Smooth muscle cell (in vitro differentiated cells): ENCODE measurements at regions not wholly inside any gene's neighbourhood (a gene's known extent, or its start where the extent isn't known, plus 50 kb on each side); places are given as distances from the start of the nearest gene placed in this dataset.

Source experiments
- DNase-seq: peaks from one replicate; lab custom pipeline; 2025; ENCODE audit not compliant: unreplicated experiment; lab: John Stamatoyannopoulos, UW
- H2AFZ ChIP-seq: fragments of 200-600 bp; sonication (generic); 2 replicates; pipeline ENCODE4 v1.6.0; 2016; ENCODE audit warnings: antibody characterized with exemption, low read depth, mild to moderate bottlenecking
- H3F3A ChIP-seq: fragments of 200-600 bp; sonication (generic); 2 replicates; pipeline ENCODE4 v1.6.0; 2017; ENCODE audit warnings: antibody characterized with exemption, low read depth
- H3K27ac ChIP-seq: fragments of 200-600 bp; sonication (generic); 2 replicates; pipeline ENCODE4 v1.5.1; 2016; ENCODE audit warnings: low read depth, mild to moderate bottlenecking
- H3K27me3 ChIP-seq: fragments of 200-600 bp; sonication (generic); 2 replicates; pipeline ENCODE4 v1.6.1; 2016; ENCODE audit warnings: low read depth, mild to moderate bottlenecking
- H3K36me3 ChIP-seq: fragments of 200-600 bp; sonication (generic); 2 replicates; pipeline ENCODE4 v1.5.1; 2016; ENCODE audit warnings: low read depth
- H3K4me1 ChIP-seq: fragments of 200-600 bp; sonication (generic); 2 replicates; pipeline ENCODE4 v1.5.1; 2016; ENCODE audit warnings: low read depth
- H3K4me2 ChIP-seq: fragments of 200-600 bp; sonication (generic); 2 replicates; pipeline ENCODE4 v1.6.0; 2016; ENCODE audit warnings: mild to moderate bottlenecking
- H3K4me3 ChIP-seq: fragments of 200-600 bp; sonication (generic); 2 replicates; pipeline ENCODE4 v1.5.1; 2016; ENCODE audit warnings: mild to moderate bottlenecking
- H3K79me2 ChIP-seq: fragments of 200-600 bp; sonication (generic); 2 replicates; pipeline ENCODE4 v1.6.0; 2016; ENCODE audit warnings: low read depth, mild to moderate bottlenecking
- H3K9ac ChIP-seq: fragments of 200-600 bp; sonication (generic); 2 replicates; pipeline ENCODE4 v1.6.0; 2016; ENCODE audit warnings: low read depth
- H3K9me3 ChIP-seq: fragments of 200-600 bp; sonication (generic); replicated peaks from 2 replicates; pipeline ENCODE4 v1.5.1; 2016; ENCODE audit warnings: low read depth
- H4K20me1 ChIP-seq: fragments of 200-600 bp; sonication (generic); 2 replicates; pipeline ENCODE4 v1.6.0; 2016; ENCODE audit warnings: low read depth
- CTCF ChIP-seq: fragments of 200-600 bp; sonication (generic); IDR thresholded peaks from 2 replicates; pipeline ENCODE4 v1.5.1; 2017; ENCODE audit warnings: borderline replicate concordance, mild to moderate bottlenecking, antibody characterized with exemption; ENCODE audit not compliant: insufficient read depth, poor library complexity, severe bottlenecking
- WGBS: methylation state at CpG from one replicate; pipeline ENCODE4 v1.1.7; 2016; ENCODE audit warnings: low lambda C conversion rate; 5-methylcytosine and 5-hydroxymethylcytosine counted together

- TF ChIP-seq CTCF, result no peak
- H3K79me2 ChIP-seq, result no peaks in the 10 kb centered on the region
- no peak for DNase-seq
- no peaks in the 10 kb centered on the region for H4K20me1 ChIP-seq
- no peak overlapping the region for H3K9ac ChIP-seq
- no peaks in the 10 kb centered on the region for H3K27me3 ChIP-seq
- H3K36me3 ChIP-seq, result no peaks in the 10 kb centered on the region
- no peaks in the 10 kb centered on the region for H3K9me3 ChIP-seq
- H3K4me2 ChIP-seq, result no peak overlapping the region
- no peak overlapping the region for H3K4me3 ChIP-seq
- H3K27ac ChIP-seq, result no peak overlapping the region
- H3F3A ChIP-seq, result no peaks in the 10 kb centered on the region
- 85% methylated on average over 5 of the region's 5 CpGs for WGBS
- H2AFZ ChIP-seq, result no peak overlapping the region
- H3K4me1 ChIP-seq, result no peaks in the 10 kb centered on the region
These were observed 95.5 kb upstream of the KLHL1 start for GRCh38 chr13:70203661-70204229.

GRCh38 chr13:70191034-70191433 lies 82.8 kb upstream of the KLHL1 start:
- Histone ChIP-seq H3F3A (no peaks in the 10 kb centered on the region), H3K4me2 (no peak overlapping the region), H3K27me3 (no peaks in the 10 kb centered on the region), H2AFZ (no peak overlapping the region), H3K9me3 (no peaks in the 10 kb centered on the region), H3K27ac (no peak overlapping the region), H3K4me1 (no peaks in the 10 kb centered on the region), H4K20me1 (no peaks in the 10 kb centered on the region), H3K4me3 (no peak overlapping the region), H3K9ac (no peak overlapping the region), H3K36me3 (no peaks in the 10 kb centered on the region), H3K79me2 (no peaks in the 10 kb centered on the region)
- no peak for DNase-seq
- TF ChIP-seq CTCF, result no peak

- Histone ChIP-seq H3F3A (no peaks in the 10 kb centered on the region), H3K4me1 (no peaks in the 10 kb centered on the region), H3K4me2 (no peak overlapping the region), H3K9ac (no peak overlapping the region), H3K27ac (no peak overlapping the region), H3K36me3 (no peaks in the 10 kb centered on the region), H2AFZ (no peak overlapping the region), H3K79me2 (no peaks in the 10 kb centered on the region), H3K9me3 (no peaks in the 10 kb centered on the region), H4K20me1 (no peaks in the 10 kb centered on the region), H3K27me3 (no peaks in the 10 kb centered on the region), H3K4me3 (no peak overlapping the region)
- TF ChIP-seq CTCF, result no peak
- 85% methylated on average over 2 of the region's 2 CpGs for WGBS
- no peak for DNase-seq
These were observed 81.7 kb upstream of the KLHL1 start for GRCh38 chr13:70189981-70190380.

DNA sequence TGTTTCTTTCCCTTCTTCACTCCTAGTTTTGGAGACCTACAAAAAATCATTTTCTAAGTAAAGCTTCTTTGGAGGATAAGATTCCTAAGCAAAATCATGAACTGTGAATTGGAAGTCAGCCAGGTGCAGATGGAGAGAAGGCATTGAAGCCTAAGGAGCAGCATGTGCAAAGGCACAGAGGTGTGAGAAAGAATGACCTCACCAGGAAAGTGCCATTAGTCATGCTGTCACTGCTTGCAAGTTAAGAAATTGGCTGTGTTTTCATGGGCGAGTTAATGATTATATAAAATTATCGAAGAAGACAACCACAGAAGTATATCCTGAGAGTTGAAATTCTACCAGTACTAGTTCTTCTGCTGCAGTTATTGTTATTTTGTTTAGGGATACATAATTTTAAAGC lies 80.3 kb upstream of the KLHL1 start:
- TF ChIP-seq CTCF, result no peak
- H3K4me1 ChIP-seq, result no peaks in the 10 kb centered on the region
- no peak for DNase-seq
- no peaks in the 10 kb centered on the region for H3K27me3 ChIP-seq
- no peaks in the 10 kb centered on the region for H3K36me3 ChIP-seq
- no peaks in the 10 kb centered on the region for H3K9me3 ChIP-seq
- H3K27ac ChIP-seq, result no peak overlapping the region
- no peak overlapping the region for H2AFZ ChIP-seq
- H3K4me3 ChIP-seq, result no peak overlapping the region
- no peaks in the 10 kb centered on the region for H4K20me1 ChIP-seq
- no peak overlapping the region for H3K9ac ChIP-seq
- H3K4me2 ChIP-seq, result no peak overlapping the region
- H3K79me2 ChIP-seq, result no peaks in the 10 kb centered on the region
- no peaks in the 10 kb centered on the region for H3F3A ChIP-seq
- 82% methylated on average over 2 of the region's 2 CpGs for WGBS
